Tibial nerve (tissue), 4 donors: ENCODE measurements at regions not wholly inside any gene's neighbourhood (a gene's known extent, or its start where the extent isn't known, plus 50 kb on each side); places are given as distances from the start of the nearest gene placed in this dataset.

Experiments
- EP300 ChIP-seq, 2 donors: sonication (generic); formaldehyde crosslinking; IDR thresholded peaks; one replicate each; pipeline ENCODE4 v1.6.1; 2017; ENCODE audit warnings: antibody characterized with exemption in 2 of 2, mild to moderate bottlenecking in 1 of 2
- POLR2A ChIP-seq, 2 donors: fragments of 450-650 bp; IDR thresholded peaks; one replicate each; pipeline ENCODE4 v1.6.1; 2017; ENCODE audit warnings: antibody characterized with exemption in 2 of 2, mild to moderate bottlenecking in 2 of 2, moderate library complexity in 2 of 2
- TF ChIP-seq, protein P1 (sequence below), 5 experiments: fragments of 200-600 bp in 3 of 5; fragments of 450-650 bp in 2 of 5; sonication (generic) in 3 of 5; IDR thresholded peaks; one replicate each; pipeline ENCODE4 v1.5.1; 2016 to 2019; ENCODE audit warnings: antibody characterized with exemption in 5 of 5, mild to moderate bottlenecking in 3 of 5, moderate library complexity in 2 of 5

DNA sequence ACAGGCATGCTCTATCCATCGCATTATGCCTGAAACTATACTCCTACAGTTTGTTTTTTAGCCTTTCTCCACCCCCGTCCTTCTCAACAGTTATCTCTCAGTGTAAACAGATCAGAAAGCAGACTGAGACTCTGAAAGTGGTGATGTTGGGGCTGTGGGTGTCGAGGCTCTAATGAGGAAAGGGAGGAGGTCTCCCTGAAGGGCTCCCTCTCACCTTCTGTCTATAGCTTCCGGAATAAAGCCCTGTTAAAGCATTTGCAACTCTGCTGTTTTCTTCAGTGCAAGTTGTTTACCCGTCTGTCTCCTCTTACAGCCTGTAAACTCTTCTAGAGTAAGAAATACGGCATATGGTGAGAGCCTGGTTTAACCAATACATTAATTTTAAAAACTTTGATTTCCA, 136.7 kb upstream of the SYT4 start:
- TF ChIP-seq, protein P1, sequence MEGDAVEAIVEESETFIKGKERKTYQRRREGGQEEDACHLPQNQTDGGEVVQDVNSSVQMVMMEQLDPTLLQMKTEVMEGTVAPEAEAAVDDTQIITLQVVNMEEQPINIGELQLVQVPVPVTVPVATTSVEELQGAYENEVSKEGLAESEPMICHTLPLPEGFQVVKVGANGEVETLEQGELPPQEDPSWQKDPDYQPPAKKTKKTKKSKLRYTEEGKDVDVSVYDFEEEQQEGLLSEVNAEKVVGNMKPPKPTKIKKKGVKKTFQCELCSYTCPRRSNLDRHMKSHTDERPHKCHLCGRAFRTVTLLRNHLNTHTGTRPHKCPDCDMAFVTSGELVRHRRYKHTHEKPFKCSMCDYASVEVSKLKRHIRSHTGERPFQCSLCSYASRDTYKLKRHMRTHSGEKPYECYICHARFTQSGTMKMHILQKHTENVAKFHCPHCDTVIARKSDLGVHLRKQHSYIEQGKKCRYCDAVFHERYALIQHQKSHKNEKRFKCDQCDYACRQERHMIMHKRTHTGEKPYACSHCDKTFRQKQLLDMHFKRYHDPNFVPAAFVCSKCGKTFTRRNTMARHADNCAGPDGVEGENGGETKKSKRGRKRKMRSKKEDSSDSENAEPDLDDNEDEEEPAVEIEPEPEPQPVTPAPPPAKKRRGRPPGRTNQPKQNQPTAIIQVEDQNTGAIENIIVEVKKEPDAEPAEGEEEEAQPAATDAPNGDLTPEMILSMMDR (IDR thresholded peaks at IDR 0.05): no peak
- TF ChIP-seq POLR2A (IDR thresholded peaks at IDR 0.05) (no peak), EP300 (IDR thresholded peaks at IDR 0.05) (no peak)
